Gastroesophageal sphincter (tissue), 3 donors: ENCODE measurements at regions not wholly inside any gene's neighbourhood (a gene's known extent, or its start where the extent isn't known, plus 50 kb on each side); places are given as distances from the start of the nearest gene placed in this dataset.

ENCODE experiments used
- CTCF ChIP-seq, 4 experiments: fragments of 200-600 bp in 2 of 4; fragments of 450-650 bp in 2 of 4; sonication (generic) in 1 of 4; IDR thresholded peaks; one replicate each; pipeline ENCODE4 v1.5.1; 2017 to 2019; ENCODE audit warnings: antibody characterized with exemption in 4 of 4, mild to moderate bottlenecking in 2 of 4, moderate library complexity in 2 of 4
- EP300 ChIP-seq: sonication (generic); formaldehyde crosslinking; IDR thresholded peaks from one replicate; pipeline ENCODE4 v1.6.1; 2017; ENCODE audit warnings: antibody characterized with exemption, mild to moderate bottlenecking
- POLR2AphosphoS5 ChIP-seq: sonication (generic); formaldehyde crosslinking; IDR thresholded peaks from one replicate; pipeline ENCODE4 v1.6.1; 2017; ENCODE audit warnings: antibody characterized with exemption

- no peak for TF ChIP-seq CTCF (IDR thresholded peaks at IDR 0.05)
- TF ChIP-seq EP300 = no peak
- TF ChIP-seq POLR2AphosphoS5 = no peak
Measured at GRCh38 chr10:78769526-78769925, 299.2 kb upstream of the ZMIZ1 start.
